GM19438 (cell line): ENCODE measurements at regions not wholly inside any gene's neighbourhood (a gene's known extent, or its start where the extent isn't known, plus 50 kb on each side); places are given as distances from the start of the nearest gene placed in this dataset.

Source experiments
- ATAC-seq: cut with Tn5 transposase; IDR thresholded peaks from one replicate; pipeline ENCODE4 v1.9.1; 2021; ENCODE audit warnings: low read depth; ENCODE audit not compliant: unreplicated experiment

DNA sequence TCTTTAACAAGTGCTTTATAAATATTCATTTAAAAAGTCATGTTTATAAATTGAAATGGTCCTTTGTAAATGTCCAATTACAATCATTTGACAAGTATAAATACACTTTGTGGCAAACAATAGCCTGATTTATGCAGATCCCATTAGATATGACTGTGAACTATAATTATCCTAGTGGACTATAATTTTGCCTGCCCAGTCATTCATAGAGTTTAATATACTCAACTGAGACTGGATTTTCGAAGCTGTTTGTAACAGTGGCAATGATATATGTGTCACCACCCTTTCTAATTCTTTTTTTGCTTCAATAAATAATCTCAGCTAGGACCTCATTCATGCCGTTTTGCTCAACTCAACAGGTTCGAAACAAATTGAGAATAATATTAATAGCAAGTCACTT is 732.0 kb downstream of the PCDH18 start:
- no peak for ATAC-seq

DNA sequence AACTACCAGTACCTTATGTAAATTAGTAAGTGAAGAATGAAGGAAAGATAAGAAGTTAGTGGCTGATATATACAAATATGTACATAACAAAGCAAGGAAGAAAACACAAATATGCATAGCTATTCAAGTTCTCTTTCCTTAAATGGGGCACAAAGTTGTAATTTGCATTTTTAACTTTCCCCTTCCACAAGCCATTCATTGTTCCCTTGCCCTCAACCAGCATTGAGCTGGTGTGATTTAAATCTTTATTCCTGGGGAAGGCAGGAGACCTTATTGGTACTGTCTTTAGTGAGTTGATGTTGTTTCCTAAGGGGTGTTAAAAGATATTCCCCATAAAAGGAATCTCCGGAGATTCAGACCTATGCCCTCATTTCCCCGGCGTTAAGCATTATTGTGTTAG is 735.3 kb downstream of the PCDH18 start:
- no peak for ATAC-seq

DNA sequence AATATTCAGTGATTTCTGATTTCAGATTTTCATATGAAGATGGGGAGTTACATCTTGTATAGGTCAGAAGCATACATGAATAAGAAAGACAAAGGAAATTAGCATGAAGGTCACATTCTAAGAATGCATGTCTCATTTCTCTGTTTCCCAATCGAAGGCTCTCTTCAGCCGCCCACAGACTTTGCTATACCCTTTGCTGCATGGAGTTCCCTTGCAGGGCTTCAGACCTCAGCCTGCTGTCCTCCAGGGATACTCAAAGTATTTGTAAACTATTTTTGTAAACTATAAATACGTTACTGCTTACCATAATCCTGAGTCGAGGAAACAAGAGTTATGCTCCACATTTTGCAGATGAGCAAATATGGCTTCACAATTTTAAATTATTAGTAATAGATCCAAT is 738.4 kb downstream of the PCDH18 start:
- ATAC-seq: no peak

DNA sequence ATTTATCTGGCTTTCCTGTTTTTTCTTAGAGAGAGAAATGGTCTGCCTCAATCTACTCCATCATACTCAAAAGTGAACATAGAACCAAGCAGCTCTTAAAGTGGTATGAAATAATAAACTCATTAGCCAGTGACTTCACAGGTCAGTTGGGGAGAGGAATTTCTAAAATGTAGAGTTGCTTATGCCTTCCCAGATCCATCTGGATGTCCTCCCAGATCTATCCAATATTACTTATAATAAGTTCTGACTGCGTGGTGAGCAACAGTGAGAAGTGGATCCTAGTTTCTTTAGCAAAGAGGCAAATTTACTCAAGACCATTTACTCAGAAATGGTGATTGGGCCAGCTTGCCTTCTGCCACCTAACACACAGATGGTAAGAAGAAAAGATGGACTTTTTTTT is 748.0 kb downstream of the PCDH18 start:
- no peak for ATAC-seq

DNA sequence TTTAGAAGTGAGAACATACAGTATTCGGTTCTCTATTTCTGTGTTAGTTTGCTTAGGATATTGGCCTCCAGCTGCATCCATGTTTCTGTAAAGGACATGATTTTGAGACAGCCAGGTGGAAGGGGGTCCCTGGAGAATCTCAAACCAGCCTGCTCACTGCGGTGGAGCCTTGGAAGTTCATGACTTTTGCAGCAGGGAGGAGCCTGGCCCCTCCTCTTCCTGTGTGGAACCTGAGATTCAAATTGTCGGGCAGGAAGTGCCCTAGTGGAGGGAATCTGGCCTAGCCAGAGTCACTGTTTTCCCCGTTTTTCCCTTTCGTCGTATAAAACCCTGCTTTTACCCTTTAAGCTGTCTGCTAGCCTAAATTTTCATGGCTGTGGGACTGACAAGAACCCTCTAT is 762.6 kb downstream of the PCDH18 start:
- ATAC-seq: no peak

DNA sequence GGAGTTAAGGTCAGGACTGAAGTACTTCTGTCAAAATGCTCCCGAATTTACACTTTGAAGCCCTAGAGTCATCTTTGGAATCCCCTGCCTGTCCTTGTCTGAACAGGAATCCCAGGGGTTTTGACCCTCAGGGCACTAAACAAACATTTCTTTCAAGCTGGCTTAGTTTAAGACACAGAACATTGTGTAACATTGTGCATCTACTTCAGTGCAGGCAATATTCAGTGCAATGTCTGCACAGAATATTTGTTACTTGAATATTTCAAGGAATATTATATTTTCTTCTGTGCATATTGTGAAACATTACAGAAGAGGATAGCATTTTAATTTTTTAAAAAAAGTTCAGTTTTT is 763.4 kb downstream of the PCDH18 start:
- ATAC-seq: no peak

DNA sequence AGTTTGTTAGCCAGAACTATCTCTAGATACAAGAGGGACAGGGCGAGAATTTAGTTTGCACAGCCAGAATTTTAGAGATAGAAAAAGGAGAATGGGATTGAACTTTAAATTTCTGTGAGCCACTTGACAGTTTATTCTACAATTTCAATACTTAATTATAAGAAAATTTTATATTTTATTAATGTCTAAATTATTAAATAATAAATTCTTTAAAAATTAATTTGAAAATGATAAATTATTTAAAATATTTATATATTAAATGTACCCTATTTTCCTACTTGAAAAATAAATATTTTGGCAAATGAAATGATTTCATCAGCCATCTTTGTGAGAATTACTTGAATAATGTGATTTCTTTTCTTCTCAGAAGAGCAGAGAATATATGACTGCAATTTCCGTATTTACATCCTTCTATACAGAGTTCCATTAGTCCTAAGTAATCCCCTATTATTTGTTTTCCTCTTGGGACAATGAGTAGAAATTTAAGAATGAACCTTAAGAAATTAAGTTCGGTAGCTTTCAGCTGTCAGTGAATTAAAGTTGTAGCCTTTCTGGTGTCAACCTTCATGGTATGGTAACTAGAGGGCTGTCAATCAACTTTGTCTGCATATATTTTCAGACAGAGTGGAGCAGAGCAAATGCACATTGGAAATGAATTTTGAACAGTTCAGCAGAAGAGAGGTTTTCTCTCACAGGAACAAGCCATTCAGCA is 763.9 kb downstream of the PCDH18 start:
- ATAC-seq: no peak

DNA sequence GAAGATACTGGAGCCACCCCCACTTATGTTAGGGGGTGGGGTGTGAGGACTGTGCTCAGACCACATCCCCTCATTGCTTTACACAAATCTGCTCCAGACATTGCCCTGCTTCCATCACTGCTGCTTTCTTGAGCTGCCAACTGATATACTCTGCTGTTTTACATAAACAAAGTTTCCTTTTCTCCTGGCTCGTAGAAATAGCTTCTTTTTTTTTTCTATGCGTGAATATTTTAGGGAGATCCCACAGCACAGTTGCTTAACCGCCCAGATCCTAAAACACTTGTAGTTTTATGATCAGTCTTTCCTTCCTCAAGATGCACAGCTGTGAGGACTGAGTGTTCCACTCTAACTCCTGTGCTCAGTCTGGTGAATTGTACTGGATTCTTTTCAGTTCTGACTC is 768.4 kb downstream of the PCDH18 start:
- no peak for ATAC-seq

DNA sequence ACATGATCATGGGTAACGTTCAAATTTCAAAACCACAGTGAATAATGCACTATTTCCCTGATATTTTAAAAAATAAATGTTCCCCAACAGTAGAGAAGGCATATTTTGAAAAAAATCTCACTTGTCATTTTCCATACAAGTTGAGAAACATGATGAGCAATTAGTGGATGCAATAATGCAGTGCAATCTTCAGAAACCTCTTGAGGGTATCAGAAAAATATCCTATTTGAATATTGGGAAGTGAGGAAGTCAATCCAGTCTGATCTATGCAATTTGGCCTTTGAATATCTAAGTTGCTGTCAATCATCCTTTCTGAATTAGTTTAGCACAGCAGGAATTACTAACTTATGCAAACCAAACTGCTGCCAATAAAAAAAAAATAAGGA is 776.8 kb downstream of the PCDH18 start:
- no peak for ATAC-seq

DNA sequence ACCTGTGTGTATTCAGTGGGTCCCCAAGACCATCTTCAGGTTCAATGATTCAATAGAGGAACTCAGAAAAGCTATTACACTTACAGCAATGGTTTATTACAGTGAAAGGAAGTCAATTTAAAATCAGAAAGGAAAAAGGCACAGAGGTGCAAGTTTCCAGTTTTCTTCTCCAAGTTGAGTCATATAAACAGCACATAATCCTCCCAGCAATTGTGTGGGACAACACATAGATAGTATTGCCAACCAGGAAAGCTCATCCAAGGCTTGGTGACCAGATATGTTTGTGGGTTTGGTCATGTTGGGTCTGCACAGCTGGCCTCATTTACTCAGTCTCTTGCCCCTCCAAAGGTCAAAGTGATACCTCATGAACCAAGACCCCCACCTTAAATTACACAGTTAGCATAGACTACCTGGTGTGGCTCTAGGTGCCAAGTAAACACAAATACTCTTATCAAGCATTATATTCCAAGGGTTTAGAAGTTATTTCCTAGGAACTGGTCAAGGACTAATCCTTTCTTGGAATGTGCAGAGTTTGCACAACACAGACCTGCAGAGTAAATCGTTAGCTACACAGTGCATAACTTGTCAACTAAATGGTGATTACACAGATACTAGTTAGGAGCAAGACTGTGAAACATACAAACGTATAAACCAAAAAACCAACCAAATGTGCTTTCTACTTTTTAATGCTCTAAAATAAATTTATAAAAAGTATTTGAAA is 777.3 kb downstream of the PCDH18 start:
- ATAC-seq: no peak

DNA sequence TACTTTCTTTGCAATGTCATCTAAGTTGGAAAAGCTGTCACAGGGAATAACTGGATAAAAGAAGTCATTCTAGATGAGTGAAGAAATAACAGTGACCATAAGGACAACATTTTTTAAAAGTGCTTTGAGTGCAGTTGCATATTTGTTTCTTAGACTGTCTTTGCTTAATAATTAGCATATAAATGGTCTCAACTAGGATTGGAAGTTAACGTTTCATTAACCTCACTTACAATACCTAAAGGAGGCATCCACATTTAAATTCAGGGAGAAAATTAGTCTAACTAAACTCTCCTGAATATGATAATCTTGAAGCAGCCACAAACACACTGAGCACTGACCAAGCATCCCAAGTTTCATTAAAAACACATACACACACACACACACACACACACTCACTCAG is 780.7 kb downstream of the PCDH18 start:
- ATAC-seq: no peak

DNA sequence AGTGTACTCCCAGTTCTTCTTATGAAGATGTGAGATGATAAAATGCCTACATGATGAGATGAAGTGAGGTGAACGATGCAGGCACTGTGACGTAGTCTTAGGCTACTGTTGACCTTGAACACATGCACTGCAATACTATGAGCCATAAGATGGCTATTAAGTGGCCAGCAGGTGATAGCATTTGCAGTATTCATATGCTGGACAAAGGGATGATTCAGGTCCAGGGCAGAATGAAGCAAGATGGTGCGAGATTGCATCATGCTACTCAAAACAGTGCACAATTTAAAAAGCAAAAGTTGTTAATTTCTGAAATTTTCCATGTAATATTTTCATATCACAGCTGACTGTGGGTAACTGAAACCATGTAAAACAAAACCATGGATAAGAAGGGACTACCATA is 781.4 kb downstream of the PCDH18 start:
- ATAC-seq: no peak

DNA sequence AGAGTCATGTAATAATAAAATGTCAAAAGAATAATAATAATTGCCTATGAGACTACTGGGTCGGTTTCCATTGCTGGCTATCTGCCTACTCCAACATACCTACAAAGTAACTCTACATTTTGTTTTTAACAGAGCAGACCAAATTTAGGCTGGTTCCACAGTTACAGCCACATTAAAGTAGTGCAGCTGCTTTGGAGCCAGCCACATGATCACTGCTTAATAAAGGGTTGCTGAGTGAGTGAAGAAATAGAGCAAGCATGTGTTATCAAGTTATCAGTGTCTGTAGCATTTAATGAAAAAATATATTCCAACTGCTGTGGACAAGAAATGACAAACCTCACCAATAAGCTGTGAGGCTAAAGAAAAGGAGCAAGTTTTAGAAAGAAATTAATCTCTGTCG is 782.3 kb downstream of the PCDH18 start:
- ATAC-seq: no peak

DNA sequence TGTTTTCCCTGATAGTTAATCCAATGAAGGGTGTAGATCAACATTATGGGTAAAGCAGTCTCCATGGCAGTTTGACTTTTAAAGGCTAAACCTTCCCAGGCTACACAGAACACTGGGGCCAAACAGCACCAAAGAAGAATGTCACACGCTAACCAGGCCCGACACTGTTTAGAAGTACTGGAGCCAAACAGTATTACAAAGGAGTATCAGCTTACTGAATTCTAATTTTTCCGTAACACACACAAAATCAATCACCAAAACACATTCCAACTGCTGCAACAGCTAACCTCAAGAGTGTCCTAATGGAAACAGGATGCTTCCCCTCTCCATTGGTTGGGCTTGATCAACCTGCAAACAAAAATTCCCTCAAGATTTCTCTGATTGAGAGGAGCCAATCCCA is 783.5 kb downstream of the PCDH18 start:
- ATAC-seq: no peak

DNA sequence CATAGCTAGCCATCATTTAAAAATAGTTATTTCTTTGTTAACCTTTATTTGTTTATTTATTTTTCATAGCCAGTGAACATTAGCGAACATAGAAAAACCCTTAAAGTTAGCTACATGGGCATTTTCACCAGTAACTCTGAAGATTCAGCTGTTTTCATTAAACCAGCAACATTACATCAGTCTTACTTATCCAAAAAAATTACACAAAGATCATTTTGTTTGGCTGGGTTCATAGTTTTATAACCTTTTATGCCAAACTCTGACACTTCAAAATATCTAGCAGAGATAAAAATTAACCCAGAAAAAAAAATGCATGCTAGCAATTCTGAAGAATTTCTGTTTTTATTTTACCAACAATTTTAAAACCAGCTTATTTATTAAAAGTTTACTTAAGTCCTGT is 784.1 kb downstream of the PCDH18 start:
- no peak for ATAC-seq

DNA sequence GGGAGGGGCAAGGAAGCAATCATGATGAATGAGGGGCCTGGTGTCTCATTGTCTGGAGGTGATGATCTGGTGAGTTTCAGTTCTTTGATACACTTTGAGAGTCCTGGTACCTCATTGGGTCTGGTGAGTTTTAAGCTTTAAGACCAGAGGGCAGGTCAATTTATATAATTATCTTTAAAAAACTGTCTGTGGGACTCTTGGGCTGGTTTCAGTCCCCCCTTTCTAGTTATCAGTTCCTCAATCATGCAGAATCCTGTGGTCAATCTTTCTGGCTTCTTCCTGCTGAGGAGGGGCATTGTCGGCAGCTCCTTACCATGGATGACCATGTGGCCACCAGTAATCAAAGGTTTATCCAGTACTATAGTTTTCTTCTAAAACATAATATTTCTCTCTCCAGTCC is 789.1 kb downstream of the PCDH18 start:
- no peak for ATAC-seq

DNA sequence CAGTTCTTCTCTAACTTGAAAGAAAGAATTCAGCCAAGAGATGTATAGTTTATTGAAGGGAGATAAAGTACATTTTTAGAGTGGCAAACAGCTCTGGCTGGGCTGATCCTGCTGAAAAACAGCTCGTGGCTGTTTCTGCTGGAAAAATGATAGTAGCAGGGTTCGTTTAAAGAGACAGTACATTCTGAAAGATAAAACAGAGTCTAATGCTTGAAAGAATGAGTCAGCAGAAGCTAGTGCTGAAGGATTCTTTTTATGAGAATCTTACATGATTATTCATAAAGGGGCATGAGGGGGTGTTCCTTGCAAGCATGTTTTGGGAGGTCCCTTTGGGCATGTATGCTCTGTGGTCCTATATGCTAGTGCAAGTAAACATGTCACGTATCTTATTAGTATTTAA is 790.0 kb downstream of the PCDH18 start:
- ATAC-seq: no peak

DNA sequence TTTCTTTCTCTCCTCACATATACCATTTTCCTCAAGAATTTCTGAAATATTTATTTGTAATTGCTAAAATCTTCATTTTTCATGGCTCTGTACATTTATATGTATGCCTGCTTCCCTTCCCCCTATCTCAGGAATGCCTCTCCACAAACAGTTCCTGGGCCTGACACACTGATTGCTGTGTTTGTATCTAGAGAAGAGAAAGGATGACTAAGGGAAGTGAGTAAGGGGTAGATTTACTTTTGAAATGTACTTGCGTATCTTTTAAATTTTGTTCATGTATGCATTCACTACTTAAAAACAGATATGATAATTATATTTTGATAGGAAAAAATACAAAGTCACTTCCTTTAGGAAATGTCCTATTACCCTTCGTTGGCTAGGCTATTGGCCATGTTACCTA is 790.8 kb downstream of the PCDH18 start:
- ATAC-seq: no peak

DNA sequence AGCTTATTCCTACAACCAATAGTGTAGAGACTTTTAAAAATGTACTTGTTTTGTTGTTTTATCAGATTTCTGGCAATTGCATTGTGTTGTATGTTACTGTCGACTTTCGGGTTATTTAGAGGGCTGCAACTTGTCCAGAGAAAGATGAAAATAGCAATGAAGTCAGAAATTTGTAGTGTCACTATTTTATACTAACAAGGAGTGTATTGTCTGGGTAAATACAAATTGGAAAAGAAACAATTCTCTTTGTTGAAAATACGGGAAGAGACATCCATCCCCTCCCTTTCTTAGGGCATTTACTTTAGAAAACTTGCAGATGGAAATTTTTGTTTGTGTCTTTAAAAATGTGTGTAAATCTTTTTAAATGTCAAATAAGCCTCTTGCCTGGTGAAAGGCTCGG is 792.0 kb downstream of the PCDH18 start:
- no peak for ATAC-seq

DNA sequence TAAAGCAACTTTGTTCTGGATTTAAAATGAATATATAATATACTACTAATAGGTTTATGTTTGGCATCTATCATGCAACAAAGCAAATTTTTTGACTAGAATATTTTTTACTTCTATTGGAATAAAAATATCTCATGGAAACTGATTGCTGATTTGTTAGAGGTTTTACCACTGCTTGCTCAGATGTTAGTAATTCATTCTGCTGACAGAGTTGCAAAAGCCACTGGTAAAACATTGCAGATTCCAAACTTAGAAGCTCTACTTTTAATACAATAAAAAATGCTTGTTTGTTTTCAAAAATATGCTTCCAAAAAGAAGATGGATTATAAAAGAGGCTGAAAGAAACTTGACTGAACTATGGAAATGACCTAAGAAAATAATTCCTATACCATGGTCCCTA is 795.2 kb downstream of the PCDH18 start:
- no peak for ATAC-seq

DNA sequence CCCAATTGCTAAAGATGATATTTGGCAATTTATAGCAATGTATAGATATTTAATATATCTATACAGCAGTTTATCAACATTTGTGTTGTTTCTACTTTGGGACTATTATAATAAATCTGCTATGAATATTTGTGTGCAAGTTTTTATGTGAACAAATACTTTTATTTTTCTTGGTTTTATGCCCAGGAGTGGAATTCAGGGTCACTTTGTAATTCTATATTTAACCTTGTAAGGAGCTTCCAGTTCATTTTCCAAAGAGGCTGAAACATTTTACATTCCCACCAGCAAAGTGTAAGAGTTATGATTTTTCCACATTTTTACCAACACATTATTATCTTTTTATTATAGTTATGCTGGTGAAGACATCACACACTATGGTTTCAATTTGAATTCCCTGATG is 801.3 kb downstream of the PCDH18 start:
- ATAC-seq: no peak

DNA sequence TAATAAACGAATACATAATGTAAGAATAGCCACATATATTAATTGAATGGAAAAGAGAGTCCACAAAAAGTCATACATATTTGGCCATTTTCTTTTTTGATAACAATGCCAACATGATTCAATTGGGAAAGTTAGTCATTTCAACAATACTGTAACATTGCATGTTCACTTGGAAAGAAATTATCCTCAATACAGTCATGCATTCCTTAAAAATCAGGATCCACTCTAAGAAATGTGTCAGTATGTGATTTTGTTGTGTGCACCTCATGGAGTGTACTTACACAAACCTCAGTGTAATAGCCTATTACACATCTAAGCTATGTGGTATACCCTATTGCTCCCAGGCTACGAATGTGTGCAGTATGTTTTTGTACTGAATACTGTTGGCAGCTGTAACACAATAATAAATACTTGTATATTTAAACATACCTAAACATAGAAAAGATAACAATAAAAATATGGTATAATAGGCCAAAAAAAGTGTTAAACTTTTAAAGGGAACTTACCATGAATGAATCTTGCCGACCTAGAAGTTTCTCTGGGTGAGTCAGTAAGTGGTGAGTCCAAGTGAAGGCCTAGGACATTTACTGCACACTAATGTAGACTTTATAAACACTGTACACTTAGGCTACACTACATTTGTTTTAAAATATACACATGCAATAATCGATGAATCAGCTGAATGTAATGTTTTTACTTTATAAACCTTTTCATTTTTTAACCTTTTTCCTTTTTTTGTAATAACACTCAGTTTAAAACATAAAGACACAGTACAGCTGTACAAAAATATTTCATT is 806.8 kb downstream of the PCDH18 start:
- no peak for ATAC-seq
